IMR-90 (cell line): ENCODE measurements at regions not wholly inside any gene's neighbourhood (a gene's known extent, or its start where the extent isn't known, plus 50 kb on each side); places are given as distances from the start of the nearest gene placed in this dataset.

ENCODE experiments used
- ATAC-seq: fragments of 200-7000 bp; cut with Tn5 transposase; 2 replicates; pipeline ENCODE4 v1.9.1; 2020; ENCODE audit warnings: low read depth, mild to moderate bottlenecking, moderate library complexity
- BruUV-seq: library from RNA; stranded (reverse); fragments of 400-500 nt; replicated peaks from 2 replicates; lab custom pipeline; 2021; lab: Mats Ljungman, UMichigan
- CTCF ChIA-PET: fragments of 300-600 bp; formaldehyde crosslinking; extraction: SDS; loops from one replicate; lab custom pipeline; 2021; ENCODE audit warnings: antibody characterized with exemption; lab: Yijun Ruan, JAX
- POLR2A ChIA-PET: fragments of 300-600 bp; sonication (Branson Sonifier 250); formaldehyde crosslinking; loops from one replicate; lab custom pipeline; 2022; ENCODE audit warnings: antibody characterized with exemption; ENCODE audit not compliant: unreplicated experiment; lab: Charles Lee
- DNase-seq: peaks from one replicate; pipeline ENCODE4 v3.0.0; 2013
- H2AFZ ChIP-seq: replicated peaks from 2 replicates; pipeline ENCODE3; 2013; ENCODE audit warnings: low read length, mild to moderate bottlenecking; ENCODE audit not compliant: poor library complexity
- H2AK5ac ChIP-seq: 2 replicates; pipeline ENCODE4 v1.6.1; 2013; ENCODE audit warnings: low read depth, low read length, inconsistent platforms
- H2AK9ac ChIP-seq: replicated peaks from 2 replicates; pipeline ENCODE3; 2013; ENCODE audit warnings: mild to moderate bottlenecking, low read depth, low read length, moderate library complexity; ENCODE audit not compliant: poor library complexity
- H2BK120ac ChIP-seq: 2 replicates; pipeline ENCODE4 v1.6.1; 2013; ENCODE audit warnings: low read depth, low read length, inconsistent platforms
- H2BK15ac ChIP-seq: 3 replicates; pipeline ENCODE4 v1.6.1; 2013; ENCODE audit warnings: low read depth, low read length, inconsistent platforms
- H2BK20ac ChIP-seq: 2 replicates; pipeline ENCODE4 v1.6.1; 2013; ENCODE audit warnings: low read depth, mild to moderate bottlenecking, inconsistent platforms, low read length, moderate library complexity
- H2BK5ac ChIP-seq: 2 replicates; pipeline ENCODE4 v1.6.1; 2013; ENCODE audit warnings: mild to moderate bottlenecking, low read depth, low read length, inconsistent platforms; ENCODE audit not compliant: poor library complexity, severe bottlenecking
- H3K14ac ChIP-seq: replicated peaks from 2 replicates; pipeline ENCODE4 v1.6.1; 2013; ENCODE audit warnings: low read depth, low read length, inconsistent platforms
- H3K18ac ChIP-seq: 2 replicates; pipeline ENCODE4 v1.6.1; 2013; ENCODE audit warnings: low read depth, low read length, control low read depth
- H3K23ac ChIP-seq: 2 replicates; pipeline ENCODE4 v1.6.1; 2013; ENCODE audit warnings: low read depth, low read length, inconsistent platforms
- H3K27ac ChIP-seq: 2 replicates; pipeline ENCODE4 v1.5.1; 2013; ENCODE audit warnings: mild to moderate bottlenecking, control low read depth, low read length; ENCODE audit not compliant: insufficient read depth
- H3K27me3 ChIP-seq: 2 replicates; pipeline ENCODE4 v1.6.1; 2013; ENCODE audit warnings: low read length; ENCODE audit not compliant: control insufficient read depth, insufficient read depth
- H3K36me3 ChIP-seq: 2 replicates; pipeline ENCODE4 v1.6.1; 2013; ENCODE audit warnings: low read length, mixed read lengths; ENCODE audit not compliant: control insufficient read depth, insufficient read depth
- H3K4ac ChIP-seq: 2 replicates; pipeline ENCODE4 v1.6.1; 2013; ENCODE audit warnings: low read depth, low read length, inconsistent platforms
- H3K4me1 ChIP-seq: 2 replicates; pipeline ENCODE4 v1.6.1; 2013; ENCODE audit warnings: low read length, mixed read lengths; ENCODE audit not compliant: control insufficient read depth, insufficient read depth
- H3K4me2 ChIP-seq: 2 replicates; pipeline ENCODE4 v1.6.1; 2013; ENCODE audit warnings: low read depth, mild to moderate bottlenecking, control low read depth, low read length, moderate library complexity
- H3K4me3 ChIP-seq: 2 replicates; pipeline ENCODE4 v1.5.1; 2013; ENCODE audit warnings: low read depth, mild to moderate bottlenecking, control low read depth, low read length, moderate library complexity; ENCODE audit not compliant: insufficient read depth
- H3K56ac ChIP-seq: 2 replicates; pipeline ENCODE4 v1.6.1; 2013; ENCODE audit warnings: low read length, inconsistent platforms; ENCODE audit not compliant: insufficient read depth; ENCODE audit errors: extremely low read depth
- H3K79me1 ChIP-seq, 2 experiments: 2 replicates each; pipeline ENCODE4 v1.6.1; 2013; ENCODE audit warnings: low read length in 2 of 2, inconsistent platforms in 1 of 2, low read depth in 1 of 2
- H3K9ac ChIP-seq: 2 replicates; pipeline ENCODE4 v1.6.1; 2013; ENCODE audit warnings: low read depth, low read length, control low read depth
- H3K9me1 ChIP-seq: 2 replicates; pipeline ENCODE4 v1.6.1; 2013; ENCODE audit warnings: low read length, inconsistent platforms; ENCODE audit not compliant: insufficient read depth
- H3K9me3 ChIP-seq: 2 replicates; pipeline ENCODE4 v1.6.1; 2013; ENCODE audit warnings: low read length; ENCODE audit not compliant: control insufficient read depth, insufficient read depth
- H4K20me1 ChIP-seq: 2 replicates; pipeline ENCODE4 v1.6.1; 2013; ENCODE audit warnings: low read length, inconsistent platforms; ENCODE audit not compliant: insufficient read depth
- H4K5ac ChIP-seq: 2 replicates; pipeline ENCODE4 v1.6.1; 2013; ENCODE audit warnings: mild to moderate bottlenecking, low read depth, low read length, control low read depth
- H4K8ac ChIP-seq, 2 experiments: 2 replicates each; pipeline ENCODE4 v1.6.1; 2013; ENCODE audit warnings: low read depth in 2 of 2, low read length in 2 of 2, control low read depth in 1 of 2, inconsistent platforms in 1 of 2
- H4K91ac ChIP-seq: 2 replicates; pipeline ENCODE4 v1.6.1; 2013; ENCODE audit warnings: low read depth, low read length, inconsistent platforms; ENCODE audit not compliant: insufficient read depth
- BHLHE40 ChIP-seq: fragments of 150-350 bp; IDR thresholded peaks from 2 replicates; pipeline ENCODE4 v1.6.1; 2016; ENCODE audit warnings: mild to moderate bottlenecking, low read depth, low read length
- CEBPB ChIP-seq: IDR thresholded peaks from 2 replicates; pipeline ENCODE4 v1.6.1; 2012; ENCODE audit warnings: low read depth, low read length, improper control_type of control experiment
- CHD1 ChIP-seq: IDR thresholded peaks from 2 replicates; pipeline ENCODE4 v1.6.1; 2012; ENCODE audit warnings: low read depth, low read length, improper control_type of control experiment
- FOS ChIP-seq: fragments of 150-350 bp; IDR thresholded peaks from 2 replicates; pipeline ENCODE4 v1.6.1; 2016; ENCODE audit warnings: low read depth, low read length
- MAFK ChIP-seq: IDR thresholded peaks from 2 replicates; pipeline ENCODE4 v1.6.1; 2012; ENCODE audit warnings: low read depth, low read length, improper control_type of control experiment
- MAZ ChIP-seq: IDR thresholded peaks from 2 replicates; pipeline ENCODE4 v1.6.1; 2012; ENCODE audit warnings: low read depth, mild to moderate bottlenecking, low read length, improper control_type of control experiment, moderate library complexity, borderline replicate concordance
- MXI1 ChIP-seq: IDR thresholded peaks from 2 replicates; pipeline ENCODE4 v1.6.1; 2012; ENCODE audit warnings: low read depth, mild to moderate bottlenecking, low read length, moderate library complexity, borderline replicate concordance
- NFE2L2 ChIP-seq: fragments of 150-350 bp; IDR thresholded peaks from 2 replicates; pipeline ENCODE4 v1.6.1; 2016; ENCODE audit warnings: low read depth, mild to moderate bottlenecking, low read length
- POLR2A ChIP-seq: IDR thresholded peaks from 2 replicates; pipeline ENCODE4 v1.6.1; 2012; ENCODE audit warnings: mild to moderate bottlenecking, low read depth, low read length
- RAD21 ChIP-seq: IDR thresholded peaks from 2 replicates; pipeline ENCODE4 v1.6.1; 2012; ENCODE audit warnings: low read length, improper control_type of control experiment
- RCOR1 ChIP-seq: IDR thresholded peaks from 2 replicates; pipeline ENCODE4 v1.6.1; 2012; ENCODE audit warnings: mild to moderate bottlenecking, low read length, improper control_type of control experiment; ENCODE audit not compliant: insufficient replicate concordance
- RFX5 ChIP-seq: IDR thresholded peaks from 2 replicates; pipeline ENCODE4 v1.8.0; 2012; ENCODE audit warnings: low read depth, mild to moderate bottlenecking, low read length, moderate library complexity
- SMC3 ChIP-seq: fragments of 150-350 bp; IDR thresholded peaks from 2 replicates; pipeline ENCODE4 v1.6.1; 2016; ENCODE audit warnings: low read depth, mild to moderate bottlenecking, antibody characterized with exemption, low read length, moderate library complexity
- WGBS, 2 experiments: methylation state at CpG; one replicate each; pipeline versions ENCODE4 v1.1.5 to v1.1.7; 2013; ENCODE audit warnings: missing lambda C conversion rate in 2 of 2; ENCODE audit not compliant: insufficient read length in 1 of 2; ENCODE audit errors: extremely low coverage in 2 of 2; 5-methylcytosine and 5-hydroxymethylcytosine counted together
- dilution Hi-C: fragments of 300-500 bp; cut with HindIII; formaldehyde crosslinking; loops from one replicate; pipeline ENCODE4 v1.14.3; 2018; ENCODE audit warnings: low sequenced_read_pairs; ENCODE audit not compliant: unreplicated experiment
- in situ Hi-C: fragments of 300-500 bp; cut with MboI; formaldehyde crosslinking; loops from 3 replicates; pipeline ENCODE4 v1.14.3; 2019; ENCODE audit warnings: low sequenced_read_pairs, inconsistent platforms, mixed read lengths
- intact Hi-C: fragments of 100-400 bp; cut with micrococcal nuclease; formaldehyde crosslinking; loops from 2 replicates; pipeline ENCODE4 v1.10.0; 2022
- TF ChIP-seq, protein P1 (sequence below): fragments of 150-350 bp; IDR thresholded peaks from 2 replicates; pipeline ENCODE4 v1.6.1; 2017; ENCODE audit warnings: mild to moderate bottlenecking, antibody characterized with exemption, low read length, low read depth
- TF ChIP-seq, protein P2 (sequence below): conservative IDR thresholded peaks from 2 replicates; pipeline ENCODE4 v1.5.1; 2012; ENCODE audit warnings: mild to moderate bottlenecking, low read depth, low read length, improper control_type of control experiment
- TF ChIP-seq, protein P3 (sequence below): fragments of 150-350 bp; IDR thresholded peaks from 2 replicates; pipeline ENCODE4 v1.6.1; 2016; ENCODE audit warnings: low read depth, mild to moderate bottlenecking, low read length, moderate library complexity, borderline replicate concordance

DNA sequence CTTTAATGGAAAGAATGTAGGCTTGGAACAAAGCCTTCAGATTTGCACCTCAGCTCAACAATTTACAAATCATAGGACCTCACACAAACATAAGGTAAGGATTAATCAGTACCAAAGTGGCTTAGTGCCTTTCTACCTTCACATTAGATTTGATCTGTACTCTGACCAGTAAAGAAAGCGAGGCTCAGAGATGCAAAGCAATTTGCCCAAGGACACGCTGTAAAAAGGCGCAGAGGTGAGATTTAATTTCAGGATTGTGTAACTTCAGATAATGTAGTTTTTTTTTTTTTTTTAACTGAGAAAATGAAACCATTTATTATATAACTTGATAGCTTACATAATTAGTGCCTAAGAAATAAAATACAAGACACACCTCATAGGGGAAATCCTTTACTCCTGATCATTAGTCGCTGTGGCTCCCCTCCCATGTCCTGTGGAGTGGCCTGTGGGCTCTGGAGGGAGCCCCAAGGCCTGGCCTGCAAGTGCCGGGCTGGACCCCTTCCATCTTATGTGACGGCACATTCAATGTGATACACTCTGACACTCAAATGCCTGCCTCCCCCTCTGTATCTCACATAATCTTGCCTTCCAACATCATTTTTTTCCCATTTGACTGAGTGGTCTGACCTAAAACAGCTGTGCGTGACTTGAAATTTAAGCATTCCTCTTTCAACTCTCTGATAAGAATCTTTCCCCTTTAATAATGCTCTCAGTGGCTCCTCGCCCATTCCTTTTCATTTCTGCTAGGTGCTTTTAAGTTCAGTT lies 426.5 kb upstream of the DAB1 start:
- DNase-seq, result no peak
- CTCF ChIA-PET, result no interaction called here
- dilution Hi-C loops, result no loop called here

More for the DNA sequence above, 426.5 kb upstream of the DAB1 start:
- in situ Hi-C loops (no loop called here), intact Hi-C loops (no loop called here)
- no peak overlapping the region for H2BK20ac ChIP-seq
- H3K4me2 ChIP-seq, result no peak overlapping the region
- H4K91ac ChIP-seq, result no peak overlapping the region
- no peak overlapping the region for H2AK9ac ChIP-seq
- H2AFZ ChIP-seq, result no peak overlapping the region
- no peak overlapping the region for H2BK5ac ChIP-seq
- H3K56ac ChIP-seq, result no peak overlapping the region
- H2BK15ac ChIP-seq, result no peak overlapping the region
- no peak overlapping the region for H3K4ac ChIP-seq
- H3K4me3 ChIP-seq, result no peak overlapping the region
- H3K9ac ChIP-seq, result no peak overlapping the region
- WGBS, 2 experiments, result 37% methylated on average over 3 of the region's 8 CpGs; no CpG with 5 or more reads in 1 of the 2 experiments
- no peak overlapping the region for H4K5ac ChIP-seq
- no peaks in the 10 kb centered on the region for H3K36me3 ChIP-seq
- H2AK5ac ChIP-seq, result no peak overlapping the region
- ATAC-seq, result no peak
- no peaks in the 10 kb centered on the region for H3K27me3 ChIP-seq
- H4K20me1 ChIP-seq, result no peaks in the 10 kb centered on the region
- no peak overlapping the region for H2BK120ac ChIP-seq
- no peak overlapping the region for H3K14ac ChIP-seq
- no peaks in the 10 kb centered on the region for H3K4me1 ChIP-seq
- no peaks in the 10 kb centered on the region for H3K9me1 ChIP-seq
- no peaks in the 10 kb centered on the region for H3K79me1 ChIP-seq
- no peak overlapping the region for H4K8ac ChIP-seq
- no peaks in the 10 kb centered on the region for H3K9me3 ChIP-seq
- H3K23ac ChIP-seq, result no peak overlapping the region
- no peak overlapping the region for H3K27ac ChIP-seq
- TF ChIP-seq BHLHE40 (no peak), POLR2A (no peak), RAD21 (no peak), MAZ (no peak), CEBPB (no peak), RFX5 (no peak), FOS (no peak), MXI1 (no peak), SMC3 (no peak), CHD1 (no peak), RCOR1 (no peak), NFE2L2 (no peak), MAFK (no peak)
- TF ChIP-seq, protein P1, sequence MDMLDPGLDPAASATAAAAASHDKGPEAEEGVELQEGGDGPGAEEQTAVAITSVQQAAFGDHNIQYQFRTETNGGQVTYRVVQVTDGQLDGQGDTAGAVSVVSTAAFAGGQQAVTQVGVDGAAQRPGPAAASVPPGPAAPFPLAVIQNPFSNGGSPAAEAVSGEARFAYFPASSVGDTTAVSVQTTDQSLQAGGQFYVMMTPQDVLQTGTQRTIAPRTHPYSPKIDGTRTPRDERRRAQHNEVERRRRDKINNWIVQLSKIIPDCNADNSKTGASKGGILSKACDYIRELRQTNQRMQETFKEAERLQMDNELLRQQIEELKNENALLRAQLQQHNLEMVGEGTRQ, result no peak
- TF ChIP-seq, protein P2, sequence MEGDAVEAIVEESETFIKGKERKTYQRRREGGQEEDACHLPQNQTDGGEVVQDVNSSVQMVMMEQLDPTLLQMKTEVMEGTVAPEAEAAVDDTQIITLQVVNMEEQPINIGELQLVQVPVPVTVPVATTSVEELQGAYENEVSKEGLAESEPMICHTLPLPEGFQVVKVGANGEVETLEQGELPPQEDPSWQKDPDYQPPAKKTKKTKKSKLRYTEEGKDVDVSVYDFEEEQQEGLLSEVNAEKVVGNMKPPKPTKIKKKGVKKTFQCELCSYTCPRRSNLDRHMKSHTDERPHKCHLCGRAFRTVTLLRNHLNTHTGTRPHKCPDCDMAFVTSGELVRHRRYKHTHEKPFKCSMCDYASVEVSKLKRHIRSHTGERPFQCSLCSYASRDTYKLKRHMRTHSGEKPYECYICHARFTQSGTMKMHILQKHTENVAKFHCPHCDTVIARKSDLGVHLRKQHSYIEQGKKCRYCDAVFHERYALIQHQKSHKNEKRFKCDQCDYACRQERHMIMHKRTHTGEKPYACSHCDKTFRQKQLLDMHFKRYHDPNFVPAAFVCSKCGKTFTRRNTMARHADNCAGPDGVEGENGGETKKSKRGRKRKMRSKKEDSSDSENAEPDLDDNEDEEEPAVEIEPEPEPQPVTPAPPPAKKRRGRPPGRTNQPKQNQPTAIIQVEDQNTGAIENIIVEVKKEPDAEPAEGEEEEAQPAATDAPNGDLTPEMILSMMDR, result no peak
- TF ChIP-seq, protein P3, sequence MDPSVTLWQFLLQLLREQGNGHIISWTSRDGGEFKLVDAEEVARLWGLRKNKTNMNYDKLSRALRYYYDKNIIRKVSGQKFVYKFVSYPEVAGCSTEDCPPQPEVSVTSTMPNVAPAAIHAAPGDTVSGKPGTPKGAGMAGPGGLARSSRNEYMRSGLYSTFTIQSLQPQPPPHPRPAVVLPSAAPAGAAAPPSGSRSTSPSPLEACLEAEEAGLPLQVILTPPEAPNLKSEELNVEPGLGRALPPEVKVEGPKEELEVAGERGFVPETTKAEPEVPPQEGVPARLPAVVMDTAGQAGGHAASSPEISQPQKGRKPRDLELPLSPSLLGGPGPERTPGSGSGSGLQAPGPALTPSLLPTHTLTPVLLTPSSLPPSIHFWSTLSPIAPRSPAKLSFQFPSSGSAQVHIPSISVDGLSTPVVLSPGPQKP, result no peak
- no TSS peak for BruUV-seq
- no peak overlapping the region for H3K18ac ChIP-seq
- POLR2A ChIA-PET, result no interaction called here
